ENCODE measurements at regions not wholly inside any gene's neighbourhood (a gene's known extent, or its start where the extent isn't known, plus 50 kb on each side); places are given as distances from the start of the nearest gene placed in this dataset.

- DNase-seq, result no peak
These were observed 234.8 kb downstream of the MAF start for GRCh38 chr16:79365702-79366101.

DNA sequence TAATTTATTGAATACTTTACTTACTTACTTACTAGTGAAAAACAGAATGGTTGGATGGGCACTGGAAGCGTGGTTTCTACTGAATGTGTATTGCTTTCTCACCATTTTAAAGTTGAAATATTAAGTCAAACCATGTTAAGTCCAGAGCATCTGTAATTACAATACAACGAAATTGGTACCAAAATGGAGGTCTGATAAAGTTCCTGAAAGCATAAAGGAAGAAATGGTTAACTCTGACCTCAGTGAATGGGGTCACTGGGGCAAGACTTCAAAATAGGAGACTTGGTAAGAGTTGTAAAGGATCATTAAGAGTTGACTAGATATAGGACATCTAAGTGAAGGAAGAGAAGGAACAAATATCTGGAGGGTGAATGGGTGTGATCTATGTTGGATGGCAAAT lies 237.1 kb downstream of the MAF start:
- DNase-seq, result no peak

GRCh38 chr16:79363035-79363434 lies 237.5 kb downstream of the MAF start:
- no peak for DNase-seq

DNA sequence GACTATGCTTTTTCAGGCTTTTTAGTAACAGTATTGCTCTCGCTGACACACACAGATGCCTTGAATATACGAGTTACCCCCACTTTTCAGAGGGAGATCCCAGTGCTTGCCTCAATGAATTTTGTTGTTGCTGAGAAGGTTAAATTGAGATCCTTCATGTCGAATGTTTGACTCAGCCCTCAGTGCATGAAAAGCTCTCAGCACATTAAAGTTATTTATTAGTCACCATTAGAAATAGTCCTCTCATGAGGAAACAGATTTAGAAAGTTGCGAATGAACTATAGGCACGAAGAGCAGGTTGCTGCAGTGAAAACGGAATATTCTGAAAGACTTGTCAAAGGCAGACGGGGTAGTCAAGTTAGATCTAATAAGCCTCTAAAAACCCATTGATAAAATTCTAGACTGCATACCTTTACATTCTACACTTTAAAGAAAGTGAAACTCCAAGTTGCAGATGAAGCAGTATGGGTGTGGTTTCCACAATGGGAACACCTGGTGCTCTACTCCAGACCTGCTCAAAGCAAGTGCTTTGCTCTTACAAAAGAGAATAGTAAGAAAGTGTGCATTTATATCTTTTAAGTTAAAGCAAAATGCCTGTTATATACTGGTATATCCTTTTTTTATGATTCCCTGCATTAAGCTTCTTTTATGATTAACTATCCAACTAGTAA lies 238.1 kb downstream of the MAF start:
- no peak for DNase-seq

GRCh38 chr16:79361132-79361751 lies 239.3 kb downstream of the MAF start:
- no peak for DNase-seq

DNA sequence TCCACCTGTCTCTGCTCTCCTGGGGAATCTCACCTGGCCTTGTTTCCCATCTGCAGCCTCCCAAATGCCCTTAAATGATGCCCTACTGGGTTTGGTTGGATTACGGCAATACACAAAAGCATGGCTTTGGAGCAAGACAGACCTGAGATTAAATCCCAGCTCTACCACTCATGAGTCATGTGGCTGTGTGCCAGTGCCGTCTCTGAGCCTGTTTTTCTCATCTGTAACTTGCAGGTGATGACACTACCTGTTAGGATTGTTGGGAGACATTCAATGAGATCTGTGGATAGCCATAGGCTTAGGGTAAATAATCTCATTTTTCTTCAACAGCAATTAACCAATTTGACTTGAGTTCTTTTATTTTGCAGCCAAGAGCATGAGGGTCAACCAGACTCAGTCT lies 240.3 kb downstream of the MAF start:
- peak; percentile 4 for DNase-seq

DNA sequence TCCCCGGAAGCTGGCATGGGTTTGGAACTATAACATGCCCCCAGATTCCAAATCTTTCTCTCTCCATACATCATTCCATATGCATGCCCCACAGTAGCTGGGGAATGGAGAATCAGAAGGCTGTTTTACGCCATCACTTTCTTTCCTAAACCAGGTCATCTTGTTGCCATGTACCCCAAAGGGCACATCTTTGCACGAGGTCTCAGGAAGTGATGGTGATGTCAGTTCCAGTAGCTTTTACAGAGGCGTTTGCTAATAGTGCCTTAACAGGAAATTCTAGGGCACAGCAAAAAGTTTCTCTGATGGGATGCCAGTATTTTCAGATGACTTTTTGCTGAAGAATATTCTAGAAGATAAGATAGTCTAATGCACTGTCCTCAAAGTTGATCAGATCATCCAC lies 241.5 kb downstream of the MAF start:
- DNase-seq, result no peak

GRCh38 chr16:79358188-79358587 lies 242.3 kb downstream of the MAF start:
- DNase-seq, result no peak

- no peak for DNase-seq
These were observed 244.8 kb downstream of the MAF start for GRCh38 chr16:79355600-79356358.

DNA sequence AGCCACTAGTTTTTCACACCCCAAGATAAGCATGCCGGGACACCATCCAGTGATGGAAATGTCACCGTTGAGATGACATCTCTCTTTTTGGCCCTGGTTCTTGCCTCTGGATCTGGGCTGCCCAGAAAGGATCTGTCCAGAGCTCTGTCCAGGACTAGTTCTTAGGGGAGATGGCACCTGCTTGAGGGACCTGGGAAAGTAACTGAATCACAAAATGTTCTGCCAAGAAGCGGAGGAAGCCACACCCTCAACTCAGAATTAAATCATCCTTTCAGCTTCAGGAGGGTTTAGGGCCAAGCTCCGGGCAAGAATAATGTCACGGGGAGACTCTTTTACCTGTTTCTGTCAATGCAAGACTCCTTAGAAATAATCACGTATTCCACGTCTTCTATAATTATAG lies 248.6 kb downstream of the MAF start:
- DNase-seq, result no peak

- DNase-seq, result no peak
These were observed 250.7 kb downstream of the MAF start for GRCh38 chr16:79349803-79350202.

DNA sequence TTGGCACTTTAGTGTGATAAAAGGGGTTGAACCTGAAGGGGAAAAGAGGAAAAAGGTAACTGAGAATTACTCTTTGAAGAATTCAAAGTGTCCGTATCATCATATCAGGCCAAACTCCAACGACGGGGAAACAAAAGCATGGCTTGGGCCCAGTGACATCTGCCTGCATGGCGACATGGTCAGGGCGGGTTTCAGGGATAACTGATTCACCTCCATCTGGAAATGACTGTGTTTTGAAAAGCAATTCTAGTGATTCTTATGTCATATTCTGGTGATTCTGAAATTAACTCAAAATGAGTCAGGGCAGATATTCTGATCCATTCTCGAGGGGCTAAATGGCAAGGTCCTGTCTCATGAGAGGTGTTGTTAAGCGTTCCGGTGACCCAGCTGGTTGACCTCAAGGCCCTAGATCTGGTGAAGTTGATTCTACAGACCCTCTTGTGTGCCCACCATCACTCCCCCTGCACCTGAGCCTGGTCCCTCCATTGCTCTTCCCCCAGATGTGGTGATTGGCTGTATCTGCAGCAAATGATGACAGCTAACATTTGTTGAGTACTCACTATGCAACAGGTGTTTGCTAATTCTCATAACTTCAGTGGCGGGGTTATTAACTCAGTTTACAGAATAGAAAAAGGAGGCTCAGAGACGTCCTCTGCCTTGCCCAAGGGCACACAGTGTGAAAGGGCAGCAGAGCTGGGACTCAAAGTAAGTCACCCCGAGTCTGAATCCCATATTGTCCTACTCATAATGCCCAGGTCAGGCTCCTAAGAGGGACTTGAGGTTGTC lies 251.8 kb downstream of the MAF start:
- DNase-seq, result no peak

GRCh38 chr16:79347277-79347676 lies 253.3 kb downstream of the MAF start:
- DNase-seq, result no peak

DNA sequence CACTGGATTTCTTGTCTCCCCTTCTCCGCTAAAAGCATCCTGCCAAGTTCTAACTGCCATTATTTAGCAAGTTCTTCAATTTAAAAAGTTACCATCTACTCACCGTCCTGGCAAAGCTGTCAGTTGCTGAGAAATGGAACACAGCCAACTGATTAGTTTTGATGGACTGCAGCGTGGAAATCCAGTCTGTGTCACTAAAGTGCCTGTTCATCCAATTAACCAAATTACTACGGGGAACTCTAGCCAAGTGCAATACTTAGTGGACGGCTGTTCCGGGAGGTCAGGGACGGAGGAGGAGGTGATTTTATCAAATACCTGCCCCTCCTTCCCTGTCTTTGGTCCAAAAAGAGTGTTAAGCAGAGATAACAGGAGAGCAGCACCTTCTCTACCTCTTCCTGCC lies 260.7 kb downstream of the MAF start:
- no peak for DNase-seq

DNA sequence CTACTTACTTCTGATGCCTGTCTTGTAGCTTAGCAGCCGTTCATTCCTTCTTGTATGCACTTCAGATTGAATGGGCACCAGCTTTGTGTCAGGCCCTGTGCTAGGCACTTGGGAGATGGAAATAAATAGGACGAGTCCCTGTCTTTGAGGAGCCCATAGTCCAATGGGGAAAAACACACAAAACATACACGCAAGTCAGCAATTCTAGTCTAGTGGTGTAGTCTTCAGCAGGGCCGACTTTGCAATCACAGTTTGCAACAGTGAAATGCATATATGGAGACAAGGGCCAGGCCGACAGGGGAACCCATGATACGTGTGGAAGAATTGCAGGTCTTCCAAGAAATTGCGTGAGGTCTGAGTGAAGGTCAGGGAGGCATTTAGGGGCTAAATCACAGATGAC lies 262.6 kb downstream of the MAF start:
- DNase-seq, result no peak

DNA sequence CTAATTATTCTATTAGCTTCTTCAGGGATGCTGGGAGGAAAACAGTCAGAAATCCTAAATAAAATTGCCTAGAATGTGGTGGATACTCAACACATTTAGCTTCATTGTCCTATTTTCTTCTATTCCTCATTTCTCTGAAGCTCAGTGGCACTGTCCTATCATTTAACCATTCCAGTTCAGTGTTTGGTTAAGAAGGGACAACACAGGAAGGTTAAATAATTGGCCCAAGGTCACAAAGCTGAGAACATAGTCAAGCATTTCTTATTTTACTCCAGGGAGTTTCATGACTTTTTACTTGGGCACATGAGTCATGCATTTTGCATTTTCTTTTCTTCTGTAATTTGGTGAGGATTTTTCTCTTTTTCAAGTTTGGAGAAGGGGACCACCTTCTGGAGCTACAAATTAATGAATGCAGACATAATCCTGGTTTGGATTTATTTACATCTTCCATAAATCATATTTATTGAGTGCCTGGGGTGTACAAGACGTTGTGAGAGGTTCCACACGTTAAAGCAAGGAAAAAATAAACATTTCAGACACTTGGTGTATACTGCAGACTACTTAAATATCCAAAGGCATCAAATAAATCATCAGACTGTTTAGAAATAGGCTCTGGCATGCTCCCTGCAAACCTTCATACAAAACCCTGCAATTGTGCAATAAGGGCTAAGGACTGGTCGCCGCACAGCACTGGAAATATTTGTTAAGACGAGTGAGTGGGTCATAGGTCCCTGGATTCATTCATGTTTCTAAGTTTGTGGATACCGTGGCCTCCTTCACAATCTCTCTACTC lies 263.9 kb downstream of the MAF start:
- DNase-seq, result no peak

GRCh38 chr16:79334127-79334526 lies 266.4 kb downstream of the MAF start:
- peak; percentile 26 for DNase-seq

DNA sequence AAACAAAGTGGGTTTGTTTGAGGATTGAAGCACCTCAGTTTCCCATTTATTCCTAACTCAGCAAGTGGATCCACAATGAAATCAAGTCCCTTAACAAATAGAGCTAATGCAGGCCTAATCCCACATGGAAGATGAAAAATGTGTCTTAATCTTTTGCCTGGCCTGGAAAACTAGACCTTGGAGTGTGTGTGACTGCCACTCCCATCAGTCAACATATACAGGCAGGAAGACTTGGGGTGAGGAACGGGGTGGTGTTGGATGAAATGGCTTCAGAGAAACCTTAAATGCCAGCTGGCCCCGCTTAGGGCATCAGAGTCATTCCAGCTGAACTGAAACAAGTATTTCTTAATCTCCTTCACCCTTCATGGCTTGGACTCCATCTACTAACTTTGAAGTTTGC lies 269.5 kb downstream of the MAF start:
- no peak for DNase-seq

- DNase-seq, result no peak
These were observed 270.6 kb downstream of the MAF start for GRCh38 chr16:79329967-79330366.

DNA sequence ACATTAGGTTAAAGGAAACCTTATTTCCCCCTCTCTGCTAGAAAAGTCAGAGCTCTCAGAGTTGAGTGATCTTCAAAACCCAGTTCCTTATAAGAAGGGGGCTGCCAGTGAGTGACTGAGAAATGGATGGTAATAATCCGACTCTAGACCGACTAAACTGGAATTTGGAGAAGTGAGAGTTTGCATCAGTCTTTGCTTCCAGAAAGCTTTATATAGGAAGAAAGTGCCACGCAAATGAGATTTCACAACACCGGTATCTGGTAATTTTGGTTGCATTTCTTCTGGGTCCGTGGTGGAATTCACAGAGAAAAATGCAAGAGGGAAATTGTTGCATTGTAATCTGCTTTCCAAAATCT lies 271.4 kb downstream of the MAF start:
- no peak for DNase-seq

DNA sequence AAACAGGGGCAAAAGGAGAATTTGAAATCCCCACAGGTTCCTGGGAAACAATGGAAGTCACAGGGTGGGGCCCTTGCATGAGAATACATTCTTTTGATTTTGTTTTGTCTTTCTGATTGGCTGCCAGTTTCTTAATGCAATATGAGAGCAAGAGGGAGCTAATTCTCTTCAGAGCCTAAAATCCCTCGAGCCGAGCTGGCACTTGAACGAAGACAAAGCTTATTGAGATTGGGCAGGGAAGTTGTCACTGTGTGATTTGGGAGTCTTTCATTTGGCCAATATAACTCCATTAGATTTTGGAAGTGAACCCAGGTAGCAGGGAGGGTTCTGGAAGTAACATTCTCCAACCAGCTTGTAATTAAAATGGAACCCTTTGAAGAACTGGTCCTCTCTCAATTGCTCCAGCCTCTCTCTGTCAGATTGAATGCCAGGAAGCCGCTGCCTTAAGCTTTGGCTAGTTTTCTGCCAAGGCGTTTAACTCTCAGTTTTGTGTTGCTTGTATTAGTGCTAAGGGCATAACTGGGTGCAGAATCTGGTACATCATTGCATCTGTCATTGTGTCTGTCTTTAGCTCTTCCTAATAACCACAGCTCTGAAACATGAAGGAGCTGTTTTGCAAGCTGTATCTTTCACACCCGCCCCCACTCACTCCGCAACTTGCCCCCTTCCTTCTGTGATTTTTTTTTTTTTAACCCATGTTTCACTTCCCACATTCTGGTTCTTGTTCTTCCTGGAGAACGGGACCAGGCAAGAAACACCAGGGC lies 272.0 kb downstream of the MAF start:
- DNase-seq, result no peak

DNA sequence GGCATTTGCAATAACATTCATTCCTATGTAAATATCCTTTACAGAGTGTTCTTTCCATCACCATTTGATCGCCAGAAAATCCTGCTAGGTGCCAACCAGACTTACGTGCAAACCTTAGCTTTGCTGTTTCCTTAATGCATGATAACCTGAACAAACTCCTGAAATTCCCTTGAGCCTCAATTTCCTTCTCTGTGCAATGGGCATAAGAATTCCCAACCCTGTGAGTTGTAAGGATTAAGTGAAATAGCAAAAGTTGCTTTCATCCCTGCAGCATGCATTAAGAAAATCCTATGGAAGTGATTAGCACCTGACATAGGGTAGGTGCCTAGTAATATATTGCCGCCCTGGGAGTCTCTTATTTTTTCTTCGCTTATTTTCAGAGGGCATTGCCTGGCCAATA lies 272.7 kb downstream of the MAF start:
- no peak for DNase-seq

All from DMS53 (cell line).